HCT116 (cell line): ENCODE measurements at regions not wholly inside any gene's neighbourhood (a gene's known extent, or its start where the extent isn't known, plus 50 kb on each side); places are given as distances from the start of the nearest gene placed in this dataset.

Experiments used
- CEBPB ChIP-seq: IDR thresholded peaks from 2 replicates; pipeline ENCODE4 v1.6.1; 2012; ENCODE audit warnings: low read depth
- EGR1 ChIP-seq: IDR thresholded peaks from 2 replicates; pipeline ENCODE4 v1.6.1; 2012; ENCODE audit warnings: low read depth
- EZH2 ChIP-seq: fragments of 200-600 bp; sonication (generic); IDR thresholded peaks from 2 replicates; pipeline ENCODE4 v1.6.1; 2017; ENCODE audit warnings: antibody characterized with exemption, mixed run types
- POLR2A ChIP-seq: IDR thresholded peaks from 2 replicates; pipeline ENCODE4 v1.7.0; 2011; ENCODE audit warnings: borderline replicate concordance; ENCODE audit not compliant: insufficient read depth, insufficient read length; ENCODE audit errors: extremely low read depth
- POLR2AphosphoS5 ChIP-seq: IDR thresholded peaks from 2 replicates; pipeline ENCODE4 v1.6.1; 2011; ENCODE audit warnings: mild to moderate bottlenecking, low read depth, low read length, moderate library complexity
- RAD21 ChIP-seq: IDR thresholded peaks from 2 replicates; pipeline ENCODE4 v1.6.1; 2012; ENCODE audit warnings: low read depth, mild to moderate bottlenecking
- SP1 ChIP-seq: IDR thresholded peaks from 2 replicates; pipeline ENCODE4 v1.6.1; 2012; ENCODE audit warnings: low read depth
- YY1 ChIP-seq: IDR thresholded peaks from 2 replicates; pipeline ENCODE4 v1.6.1; 2011; ENCODE audit warnings: low read length, low read depth, moderate library complexity, mild to moderate bottlenecking; ENCODE audit not compliant: insufficient replicate concordance; ENCODE audit errors: extremely low read depth
- TF ChIP-seq, protein P1 (sequence below), 3 experiments: fragments of 200-600 bp in 1 of 3; sonication (generic) in 1 of 3; IDR thresholded peaks in 2 of 3; conservative IDR thresholded peaks in 1 of 3; 2 replicates each; pipeline ENCODE4 v1.5.1; 2012 to 2017; ENCODE audit warnings: low read depth in 2 of 3, low read length in 2 of 3, antibody characterized with exemption in 1 of 3, borderline replicate concordance in 1 of 3, control low read depth in 1 of 3, mild to moderate bottlenecking in 1 of 3, mixed read lengths in 1 of 3, mixed run types in 1 of 3, moderate library complexity in 1 of 3; ENCODE audit not compliant: insufficient read depth in 1 of 3
- TF ChIP-seq, protein P2 (sequence below): IDR thresholded peaks from 2 replicates; pipeline ENCODE4 v1.6.1; 2012; ENCODE audit warnings: low read depth
- TF ChIP-seq, protein P3 (sequence below): IDR thresholded peaks from 2 replicates; pipeline ENCODE4 v1.6.1; 2012
- TF ChIP-seq, protein P4 (sequence below): IDR thresholded peaks from 2 replicates; pipeline ENCODE4 v1.6.1; 2012

DNA sequence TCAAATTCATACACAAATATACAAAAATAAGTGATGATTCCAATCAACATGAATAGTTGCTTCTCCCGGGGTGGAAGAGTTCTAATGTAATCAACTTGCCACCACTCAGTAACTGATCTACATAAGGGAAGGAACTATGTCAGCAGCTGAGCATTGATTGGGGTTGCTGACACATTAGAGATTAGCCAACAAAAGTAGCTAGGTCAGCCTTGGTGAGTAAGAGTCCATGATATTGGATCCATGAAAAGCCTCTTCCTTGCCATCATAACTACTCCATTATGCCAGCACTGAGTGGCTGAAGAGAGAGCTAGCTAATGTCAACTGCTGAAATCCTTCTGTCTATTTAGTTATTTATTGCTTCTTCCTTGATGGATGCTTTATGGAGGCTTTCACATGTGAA is 309.8 kb downstream of the NFIB start:
- TF ChIP-seq, protein P1, sequence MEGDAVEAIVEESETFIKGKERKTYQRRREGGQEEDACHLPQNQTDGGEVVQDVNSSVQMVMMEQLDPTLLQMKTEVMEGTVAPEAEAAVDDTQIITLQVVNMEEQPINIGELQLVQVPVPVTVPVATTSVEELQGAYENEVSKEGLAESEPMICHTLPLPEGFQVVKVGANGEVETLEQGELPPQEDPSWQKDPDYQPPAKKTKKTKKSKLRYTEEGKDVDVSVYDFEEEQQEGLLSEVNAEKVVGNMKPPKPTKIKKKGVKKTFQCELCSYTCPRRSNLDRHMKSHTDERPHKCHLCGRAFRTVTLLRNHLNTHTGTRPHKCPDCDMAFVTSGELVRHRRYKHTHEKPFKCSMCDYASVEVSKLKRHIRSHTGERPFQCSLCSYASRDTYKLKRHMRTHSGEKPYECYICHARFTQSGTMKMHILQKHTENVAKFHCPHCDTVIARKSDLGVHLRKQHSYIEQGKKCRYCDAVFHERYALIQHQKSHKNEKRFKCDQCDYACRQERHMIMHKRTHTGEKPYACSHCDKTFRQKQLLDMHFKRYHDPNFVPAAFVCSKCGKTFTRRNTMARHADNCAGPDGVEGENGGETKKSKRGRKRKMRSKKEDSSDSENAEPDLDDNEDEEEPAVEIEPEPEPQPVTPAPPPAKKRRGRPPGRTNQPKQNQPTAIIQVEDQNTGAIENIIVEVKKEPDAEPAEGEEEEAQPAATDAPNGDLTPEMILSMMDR (IDR thresholded peaks at IDR 0.05 in 2 of 3, conservative IDR thresholded peaks at IDR 0.05 in 1 of 3; ENCODE audit: borderline replicate concordance in 1 of 3, insufficient read depth in 1 of 3, low read depth in 2 of 3, low read length in 2 of 3): no peak
- TF ChIP-seq SP1: no peak
- no peak for TF ChIP-seq EZH2
- TF ChIP-seq, protein P2, sequence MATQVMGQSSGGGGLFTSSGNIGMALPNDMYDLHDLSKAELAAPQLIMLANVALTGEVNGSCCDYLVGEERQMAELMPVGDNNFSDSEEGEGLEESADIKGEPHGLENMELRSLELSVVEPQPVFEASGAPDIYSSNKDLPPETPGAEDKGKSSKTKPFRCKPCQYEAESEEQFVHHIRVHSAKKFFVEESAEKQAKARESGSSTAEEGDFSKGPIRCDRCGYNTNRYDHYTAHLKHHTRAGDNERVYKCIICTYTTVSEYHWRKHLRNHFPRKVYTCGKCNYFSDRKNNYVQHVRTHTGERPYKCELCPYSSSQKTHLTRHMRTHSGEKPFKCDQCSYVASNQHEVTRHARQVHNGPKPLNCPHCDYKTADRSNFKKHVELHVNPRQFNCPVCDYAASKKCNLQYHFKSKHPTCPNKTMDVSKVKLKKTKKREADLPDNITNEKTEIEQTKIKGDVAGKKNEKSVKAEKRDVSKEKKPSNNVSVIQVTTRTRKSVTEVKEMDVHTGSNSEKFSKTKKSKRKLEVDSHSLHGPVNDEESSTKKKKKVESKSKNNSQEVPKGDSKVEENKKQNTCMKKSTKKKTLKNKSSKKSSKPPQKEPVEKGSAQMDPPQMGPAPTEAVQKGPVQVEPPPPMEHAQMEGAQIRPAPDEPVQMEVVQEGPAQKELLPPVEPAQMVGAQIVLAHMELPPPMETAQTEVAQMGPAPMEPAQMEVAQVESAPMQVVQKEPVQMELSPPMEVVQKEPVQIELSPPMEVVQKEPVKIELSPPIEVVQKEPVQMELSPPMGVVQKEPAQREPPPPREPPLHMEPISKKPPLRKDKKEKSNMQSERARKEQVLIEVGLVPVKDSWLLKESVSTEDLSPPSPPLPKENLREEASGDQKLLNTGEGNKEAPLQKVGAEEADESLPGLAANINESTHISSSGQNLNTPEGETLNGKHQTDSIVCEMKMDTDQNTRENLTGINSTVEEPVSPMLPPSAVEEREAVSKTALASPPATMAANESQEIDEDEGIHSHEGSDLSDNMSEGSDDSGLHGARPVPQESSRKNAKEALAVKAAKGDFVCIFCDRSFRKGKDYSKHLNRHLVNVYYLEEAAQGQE: no peak
- no peak for TF ChIP-seq POLR2A
- TF ChIP-seq, protein P3, sequence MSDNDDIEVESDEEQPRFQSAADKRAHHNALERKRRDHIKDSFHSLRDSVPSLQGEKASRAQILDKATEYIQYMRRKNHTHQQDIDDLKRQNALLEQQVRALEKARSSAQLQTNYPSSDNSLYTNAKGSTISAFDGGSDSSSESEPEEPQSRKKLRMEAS: no peak
- TF ChIP-seq POLR2AphosphoS5: no peak
- TF ChIP-seq, protein P4, sequence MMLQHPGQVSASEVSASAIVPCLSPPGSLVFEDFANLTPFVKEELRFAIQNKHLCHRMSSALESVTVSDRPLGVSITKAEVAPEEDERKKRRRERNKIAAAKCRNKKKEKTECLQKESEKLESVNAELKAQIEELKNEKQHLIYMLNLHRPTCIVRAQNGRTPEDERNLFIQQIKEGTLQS: no peak
- TF ChIP-seq YY1: no peak
- TF ChIP-seq RAD21: no peak
- no peak for TF ChIP-seq EGR1
- TF ChIP-seq CEBPB: no peak
